ENCODE measurements at regions not wholly inside any gene's neighbourhood (a gene's known extent, or its start where the extent isn't known, plus 50 kb on each side); places are given as distances from the start of the nearest gene placed in this dataset.

DNA sequence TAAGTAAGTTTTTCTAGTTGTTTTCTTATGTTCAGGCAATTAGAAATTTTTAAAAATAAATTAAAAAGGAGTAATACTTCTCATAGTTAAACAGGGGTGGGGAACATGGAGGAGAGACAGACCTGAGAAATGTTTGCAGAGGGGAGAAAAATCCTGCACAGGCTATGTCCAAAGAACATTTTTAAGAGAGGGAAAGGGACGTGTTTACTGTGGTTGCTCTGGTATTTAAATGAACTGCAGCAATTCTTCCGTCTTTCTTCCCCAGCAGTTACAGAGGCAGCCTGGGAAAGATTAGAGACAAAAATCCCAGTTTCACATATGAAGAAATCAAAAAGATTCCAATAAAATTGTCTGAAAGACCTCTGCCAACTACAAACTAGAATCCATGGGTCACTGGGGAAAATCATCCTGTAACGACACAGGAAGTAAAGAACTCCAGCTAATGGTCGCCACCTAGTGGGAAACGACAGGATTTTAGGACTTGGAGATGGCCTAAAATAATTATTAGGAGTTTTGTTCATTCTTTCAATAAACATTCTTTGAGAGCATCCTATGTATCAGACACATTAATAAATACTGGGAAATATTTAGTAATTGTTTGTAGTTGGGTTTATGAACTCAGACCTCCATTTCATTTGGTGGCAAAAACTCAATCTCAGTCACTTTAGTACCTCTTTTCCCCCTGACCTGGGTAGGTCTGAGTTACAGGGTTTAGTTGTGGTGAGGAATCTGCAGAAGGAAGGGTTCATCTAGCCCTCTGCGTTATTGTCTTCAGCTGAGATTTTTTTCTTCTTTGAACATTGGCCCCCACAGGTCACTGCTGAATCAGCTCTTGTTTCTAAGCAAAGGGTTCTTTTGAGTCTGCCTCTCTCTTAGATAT is 69.9 kb upstream of the GOLIM4 start:
- intact Hi-C loops (cut with micrococcal nuclease), result loop anchor here (1.0 to 10.0 kb wide), 2 partner anchors 118 to 241 kb away; no protein-coding TSS in a partner anchor

DNA sequence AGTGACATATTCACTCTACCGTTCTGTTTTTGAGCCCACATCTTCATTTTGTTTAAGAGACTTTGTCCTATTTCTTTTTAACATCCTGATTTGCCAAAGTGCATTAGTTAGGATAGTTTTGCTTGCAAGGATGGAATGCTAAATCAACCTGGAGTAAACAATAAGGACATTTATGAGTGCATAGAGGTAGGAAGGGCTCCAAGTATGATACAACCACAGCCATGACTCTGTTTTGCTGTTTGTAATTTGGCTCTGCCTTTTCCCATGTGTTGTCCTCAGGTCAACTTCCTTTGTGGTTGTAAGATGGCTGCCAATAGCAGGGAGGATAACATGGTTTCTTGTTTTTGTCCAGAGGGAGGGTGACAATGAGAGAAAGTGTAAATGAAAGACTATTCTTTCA is 66.4 kb upstream of the GOLIM4 start:
- intact Hi-C loops (cut with micrococcal nuclease), result loop anchor here (10.0 kb wide), 1 partner anchor 237 kb away; no protein-coding TSS in a partner anchor

DNA sequence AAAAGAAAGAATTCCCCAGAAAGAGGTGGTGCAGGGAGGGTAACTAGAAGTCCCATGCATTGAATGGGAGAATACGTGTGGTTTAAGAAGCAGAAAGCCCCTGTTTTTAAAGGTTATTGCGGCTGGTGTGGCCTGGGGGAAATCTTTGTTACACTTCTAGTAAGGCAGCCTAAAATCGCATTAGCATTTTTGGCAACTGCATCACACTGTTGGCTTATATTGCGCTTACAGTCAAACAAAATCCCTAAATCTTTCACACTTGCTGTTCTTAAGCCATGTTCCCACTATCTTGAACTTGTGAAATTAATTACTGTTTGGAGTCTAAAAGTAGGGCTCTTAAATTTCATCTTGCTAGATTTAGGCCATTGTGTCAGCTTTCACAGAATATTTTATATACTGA is 66.0 kb upstream of the GOLIM4 start:
- intact Hi-C loops (cut with micrococcal nuclease), result loop anchor here (10.0 kb wide), 1 partner anchor 237 kb away; no protein-coding TSS in a partner anchor

DNA sequence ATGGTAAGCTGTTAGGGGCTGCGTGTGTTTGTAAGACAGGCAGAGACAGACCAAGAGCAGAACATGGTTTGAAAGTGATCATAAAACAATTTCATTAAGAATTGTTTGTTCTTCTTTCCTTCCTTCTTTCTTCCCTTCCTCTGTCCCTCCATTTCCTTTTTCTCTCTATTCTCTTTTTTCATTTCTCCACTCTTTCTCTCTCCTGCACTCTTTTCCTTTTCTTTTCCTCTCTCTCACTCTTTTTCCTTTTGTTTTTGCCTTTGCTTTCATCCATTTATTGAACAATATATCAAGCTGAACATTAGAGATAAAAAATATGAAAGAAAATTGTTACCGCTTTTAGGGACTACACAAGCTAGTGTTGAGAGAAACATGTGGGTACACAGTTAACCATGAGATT is 62.2 kb upstream of the GOLIM4 start:
- intact Hi-C loops (cut with micrococcal nuclease), result no loop called here

DNA sequence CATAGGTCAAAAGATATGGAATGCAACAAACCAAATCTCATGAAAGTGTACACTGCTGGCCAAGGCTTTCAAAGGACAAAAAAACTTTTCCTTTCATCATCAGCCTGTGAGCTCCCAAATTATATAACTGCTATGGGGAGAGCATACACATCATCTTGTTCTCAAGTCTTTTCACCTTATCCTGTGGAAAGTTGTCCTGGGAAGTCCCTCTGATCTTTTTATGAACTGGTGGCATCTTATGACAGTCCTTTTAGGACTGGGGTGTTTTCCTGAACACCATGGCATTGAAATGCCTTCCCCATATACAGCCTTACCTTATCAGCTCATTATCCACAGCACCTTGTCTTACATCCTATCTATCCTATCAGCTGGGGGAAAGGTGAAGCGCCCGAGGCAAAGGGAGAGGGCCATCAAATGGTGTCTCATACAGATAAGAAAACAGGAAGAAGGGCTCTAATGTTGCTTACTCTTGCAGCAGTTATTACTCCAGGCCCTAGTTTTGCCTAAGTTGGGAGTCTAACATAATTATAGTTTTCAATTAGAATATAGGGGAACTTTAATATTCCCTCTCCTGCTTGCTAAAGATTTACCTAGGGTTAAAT is 61.5 kb upstream of the GOLIM4 start:
- intact Hi-C loops (cut with micrococcal nuclease), result no loop called here

DNA sequence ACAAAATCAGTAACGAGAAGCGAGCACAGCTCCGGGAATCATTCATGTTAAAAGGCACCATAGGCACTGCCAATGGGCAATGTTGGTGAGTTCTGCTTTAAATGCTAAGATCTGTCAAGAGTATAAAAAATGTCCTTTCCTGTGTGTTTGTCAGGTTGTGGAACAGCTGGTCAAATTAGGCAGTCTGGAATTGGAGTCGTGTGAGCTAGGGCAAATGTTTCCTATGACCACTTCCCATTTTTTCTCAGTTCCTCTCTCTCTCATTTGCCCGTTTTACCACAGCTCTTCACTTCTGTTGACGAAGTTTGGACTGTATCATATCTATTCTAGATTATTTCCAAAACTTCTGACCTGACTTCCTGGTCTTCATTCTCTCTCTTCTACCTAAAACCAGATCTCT is 60.8 kb upstream of the GOLIM4 start:
- intact Hi-C loops (cut with micrococcal nuclease), result no loop called here

DNA sequence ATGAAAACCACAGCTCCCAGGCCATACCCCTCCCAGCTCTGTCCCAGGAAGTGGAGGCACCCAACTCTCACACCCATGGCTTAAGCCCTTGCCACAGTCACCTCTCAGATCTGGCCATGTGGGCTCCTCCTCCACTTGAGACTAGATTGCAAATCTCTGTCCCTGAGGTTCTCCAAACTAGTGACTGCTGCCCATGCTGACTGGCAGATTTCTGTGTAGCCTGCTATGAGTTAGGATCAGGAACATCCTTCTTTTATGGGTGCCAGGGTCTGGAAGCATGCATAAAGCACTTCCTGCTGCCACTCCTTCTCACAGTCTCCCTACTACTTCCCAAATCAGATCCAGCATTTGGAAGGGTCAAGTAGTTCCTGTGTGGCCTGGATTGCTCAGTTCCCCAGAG is 59.6 kb upstream of the GOLIM4 start:
- intact Hi-C loops (cut with micrococcal nuclease), result no loop called here

DNA sequence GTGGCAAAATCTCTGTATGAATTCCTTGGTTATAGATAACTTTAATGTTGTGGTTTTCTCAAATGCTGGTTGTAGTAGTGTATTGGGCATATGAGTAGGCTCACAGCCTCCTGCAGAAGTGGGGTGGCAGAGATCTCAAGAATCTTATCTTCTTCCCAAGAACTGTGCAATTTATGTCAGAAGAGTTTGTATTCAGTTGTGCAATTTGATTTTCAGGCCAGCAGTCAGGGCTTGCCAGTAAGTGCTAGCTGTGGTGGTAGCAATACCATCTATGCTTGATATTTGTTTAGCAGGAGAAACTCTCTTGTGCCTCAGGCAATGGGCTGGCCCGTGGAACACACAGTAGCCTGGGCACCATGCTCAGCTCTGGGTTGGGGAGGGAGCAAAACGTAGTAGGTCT is 58.4 kb upstream of the GOLIM4 start:
- intact Hi-C loops (cut with micrococcal nuclease), result no loop called here

DNA sequence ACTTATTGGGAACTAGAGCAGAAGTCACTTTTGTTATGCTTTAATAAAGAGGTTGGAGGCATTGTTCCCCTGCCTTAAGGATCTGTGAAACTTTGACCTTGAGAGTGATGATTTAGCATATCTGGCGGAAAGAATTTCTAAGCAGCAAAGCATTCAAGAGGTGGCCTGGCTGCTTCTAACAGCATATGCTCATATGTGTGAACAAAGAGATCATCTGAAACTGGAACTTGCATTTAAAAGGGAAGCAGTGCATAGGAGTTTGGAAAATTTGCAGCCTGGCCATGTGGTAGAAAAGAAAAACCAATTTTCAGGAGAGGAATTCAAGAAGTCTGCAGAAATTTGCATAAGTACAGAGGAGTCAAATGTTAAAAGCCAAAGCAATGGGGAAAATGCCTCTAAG is 56.4 kb upstream of the GOLIM4 start:
- intact Hi-C loops (cut with micrococcal nuclease), result no loop called here
